NCI-H1092 treated with DMSO at 0.1 percent for 48 hours (cell line): ENCODE measurements at regions not wholly inside any gene's neighbourhood (a gene's known extent, or its start where the extent isn't known, plus 50 kb on each side); places are given as distances from the start of the nearest gene placed in this dataset.
A peak's percentile ranks its signal among the peaks of the same experiment; 100 is the strongest.

Source experiments
- DNase-seq: peaks from one replicate; lab custom pipeline; 2025; lab: John Stamatoyannopoulos, UW

GRCh38 chr6:88244721-88245120 lies 78.6 kb upstream of the CNR1 start:
- DNase-seq: no peak

GRCh38 chr6:88238901-88239300 lies 72.8 kb upstream of the CNR1 start:
- no peak for DNase-seq

GRCh38 chr6:88238065-88238464 lies 71.9 kb upstream of the CNR1 start:
- peak; percentile 6 for DNase-seq

DNA sequence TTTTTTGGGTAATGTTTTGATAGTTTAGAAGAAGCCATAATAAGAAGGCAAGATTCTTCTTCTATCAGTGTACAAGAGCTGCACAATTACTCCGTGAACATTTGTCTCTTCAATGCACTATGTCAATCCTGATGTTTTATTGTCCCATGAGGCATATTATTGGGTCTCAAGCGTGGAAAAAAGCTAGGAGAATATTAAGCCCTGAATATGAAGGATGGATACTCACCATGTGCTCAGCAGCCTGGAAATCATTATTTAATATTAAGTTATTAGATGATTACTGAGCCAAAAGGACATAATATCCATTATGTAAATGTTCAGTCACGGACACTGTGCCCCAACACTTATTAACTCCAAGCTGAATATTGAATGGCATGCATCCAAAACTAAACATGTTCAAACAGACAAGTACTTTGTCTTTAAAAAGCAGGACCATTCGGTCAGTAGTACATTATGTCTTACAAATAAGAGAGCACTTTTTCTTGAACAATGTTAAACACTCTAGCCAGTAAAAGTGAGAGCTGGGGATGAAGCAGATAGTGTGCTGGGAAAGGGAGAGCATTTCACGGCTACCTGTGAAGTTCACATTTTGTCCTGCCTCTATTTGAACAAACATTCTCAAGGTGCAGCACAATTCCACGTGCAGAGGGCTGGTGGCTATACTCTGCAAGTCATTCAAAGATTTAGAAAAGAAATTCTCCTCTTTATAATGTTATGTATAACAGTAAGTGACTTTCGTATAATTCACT lies 70.6 kb upstream of the CNR1 start:
- DNase-seq: no peak

DNA sequence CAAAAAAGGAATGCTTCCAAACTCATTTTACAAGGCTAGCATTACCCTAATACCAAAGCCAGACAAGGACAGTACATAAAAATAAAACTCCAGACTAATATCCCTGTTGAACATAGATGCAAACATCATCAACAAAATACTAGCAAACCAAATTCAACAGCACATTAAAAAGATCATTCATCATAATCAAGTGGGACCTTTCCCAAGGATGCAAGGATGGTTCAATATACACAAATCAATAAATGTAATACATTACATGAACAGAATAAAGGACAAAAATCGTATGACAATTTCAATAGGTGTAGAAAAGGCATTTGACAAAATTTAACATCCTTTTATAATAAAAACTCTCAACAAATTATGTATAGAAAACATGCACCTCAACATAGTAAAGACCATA lies 66.6 kb upstream of the CNR1 start:
- no peak for DNase-seq

DNA sequence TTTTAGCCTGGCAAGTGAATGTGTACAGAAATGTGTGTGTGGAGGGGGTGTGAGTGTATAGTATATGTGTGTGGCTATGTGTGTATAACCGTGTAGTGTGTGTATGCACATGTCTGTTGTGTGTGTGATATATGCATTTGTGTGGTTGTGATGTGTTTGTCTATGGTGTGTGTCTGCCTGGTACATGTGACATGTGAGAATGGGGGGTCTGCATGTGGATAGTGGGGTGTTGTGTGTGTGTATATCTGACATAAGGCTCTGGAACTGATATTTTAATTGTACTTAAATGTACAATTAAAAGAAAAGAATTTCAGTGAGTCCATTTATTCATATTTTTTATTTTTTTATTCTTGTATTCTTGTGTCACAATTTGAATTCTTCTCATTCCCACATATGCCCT lies 57.2 kb upstream of the CNR1 start:
- no peak for DNase-seq

- no peak for DNase-seq
Observed at GRCh38 chr6:88220493-88220892, 54.3 kb upstream of the CNR1 start.

DNA sequence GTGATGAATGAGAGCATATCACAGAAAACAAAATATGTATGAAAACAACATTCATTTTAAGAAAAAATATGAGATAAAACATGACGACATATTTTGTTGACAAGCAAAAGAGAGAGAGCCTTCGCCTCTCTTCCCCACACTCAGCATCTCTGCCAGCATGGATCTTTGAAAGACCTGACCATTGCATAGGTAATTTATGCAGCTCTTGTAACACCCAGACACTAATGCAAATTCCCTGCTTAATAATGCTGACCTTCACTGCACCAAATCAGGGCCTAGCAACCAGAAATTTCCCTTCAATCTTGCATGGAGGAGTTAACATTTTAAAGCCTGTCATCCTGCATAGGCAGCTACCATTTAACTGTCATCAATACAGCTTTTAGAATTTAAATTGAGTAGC lies 50.0 kb upstream of the CNR1 start:
- no peak for DNase-seq
